Uterus (tissue), 2 donors: ENCODE measurements at regions not wholly inside any gene's neighbourhood (a gene's known extent, or its start where the extent isn't known, plus 50 kb on each side); places are given as distances from the start of the nearest gene placed in this dataset.

Experiments used
- CTCF ChIP-seq, 4 experiments: fragments of 200-600 bp in 2 of 4; fragments of 450-650 bp in 2 of 4; sonication (generic) in 2 of 4; IDR thresholded peaks; one replicate each; pipeline ENCODE4 v1.5.1; 2016 to 2019; ENCODE audit warnings: antibody characterized with exemption in 4 of 4, mild to moderate bottlenecking in 2 of 4, moderate library complexity in 1 of 4
- POLR2A ChIP-seq, 2 donors: fragments of 450-650 bp; IDR thresholded peaks; one replicate each; pipeline ENCODE4 v1.6.1; 2016; ENCODE audit warnings: antibody characterized with exemption in 2 of 2, mild to moderate bottlenecking in 1 of 2, moderate library complexity in 1 of 2

GRCh38 chr13:88592105-88592504 lies 920.9 kb downstream of the SLITRK5 start:
- TF ChIP-seq CTCF (IDR thresholded peaks at IDR 0.05) (no peak), POLR2A (IDR thresholded peaks at IDR 0.05) (no peak)
